Upper lobe of left lung (tissue), 6 donors: ENCODE measurements at regions not wholly inside any gene's neighbourhood (a gene's known extent, or its start where the extent isn't known, plus 50 kb on each side); places are given as distances from the start of the nearest gene placed in this dataset.
A peak's percentile ranks its signal among the peaks of the same experiment; 100 is the strongest.

ENCODE experiments used
- ATAC-seq, 2 donors: fragments of 200-7000 bp; cut with Tn5 transposase; one replicate each; pipeline ENCODE4 v1.9.1; 2022; ENCODE audit warnings: mild to moderate bottlenecking in 2 of 2, moderate library complexity in 2 of 2; ENCODE audit not compliant: low FRiP score in 2 of 2
- DNase-seq, 2 donors: peaks; one replicate each; pipeline ENCODE4 v3.0.0-alpha.2; 2019 to 2020
- H3K27ac ChIP-seq, 4 donors: fragments of 200-600 bp; sonication (generic); one replicate each; pipeline ENCODE4 v1.5.1; 2016 to 2019
- H3K27me3 ChIP-seq, 4 donors: fragments of 200-600 bp; sonication (generic); one replicate each; pipeline ENCODE4 v1.5.1; 2017 to 2019
- H3K36me3 ChIP-seq, 4 donors: fragments of 200-600 bp; sonication (generic); one replicate each; pipeline ENCODE4 v1.5.1; 2016 to 2019
- H3K4me1 ChIP-seq, 4 donors: fragments of 200-600 bp; sonication (generic); one replicate each; pipeline ENCODE4 v1.5.1; 2018 to 2019
- H3K4me3 ChIP-seq, 4 donors: fragments of 200-600 bp; sonication (generic); one replicate each; pipeline ENCODE4 v1.5.1; 2017 to 2019; ENCODE audit warnings: mild to moderate bottlenecking in 2 of 4, moderate library complexity in 1 of 4
- H3K9me3 ChIP-seq, 4 donors: fragments of 200-600 bp; sonication (generic); one replicate each; pipeline ENCODE4 v1.5.1; 2018 to 2019
- CTCF ChIP-seq, 6 experiments: fragments of 450-650 bp in 4 of 6; fragments of 200-600 bp in 2 of 6; sonication (generic) in 2 of 6; IDR thresholded peaks; one replicate each; pipeline ENCODE4 v1.5.1; 2016 to 2019; ENCODE audit warnings: antibody characterized with exemption in 6 of 6
- EP300 ChIP-seq, 4 donors: sonication (generic); formaldehyde crosslinking; IDR thresholded peaks; one replicate each; pipeline ENCODE4 v1.5.1; 2017; ENCODE audit warnings: antibody characterized with exemption in 4 of 4, control low read depth in 2 of 4
- POLR2A ChIP-seq, 4 donors: fragments of 450-650 bp; IDR thresholded peaks; one replicate each; pipeline ENCODE4 v1.5.1; 2016 to 2017; ENCODE audit warnings: antibody characterized with exemption in 4 of 4, mild to moderate bottlenecking in 2 of 4
- POLR2AphosphoS5 ChIP-seq, 2 donors: sonication (generic); formaldehyde crosslinking; IDR thresholded peaks; one replicate each; pipeline ENCODE4 v1.5.1; 2017; ENCODE audit warnings: antibody characterized with exemption in 2 of 2
- WGBS, 2 donors: methylation state at CpG; one replicate each; pipeline ENCODE4 v1.1.5; 2017 to 2018; 5-methylcytosine and 5-hydroxymethylcytosine counted together
- donor health status: DM: no; HTN: no; CAD: no; lungs with moderate emphysema.
- donor health status: DM: no; HTN: yes; CAD: no; lungs with severe emphysema.

GRCh38 chr4:179831274-179831673 is 2389.0 kb upstream of the AGA start:
- no peak overlapping the region for H3K4me3 ChIP-seq
- H3K4me1 ChIP-seq, result no peaks in the 10 kb centered on the region
- H3K9me3 ChIP-seq, result no peaks in the 10 kb centered on the region
- peak in 1 of 2 donors; percentile 15 for ATAC-seq
- WGBS, 2 donors, result 90 to 92% methylated on average over 4 of the region's 4 CpGs
- no peak overlapping the region for H3K27ac ChIP-seq
- H3K27me3 ChIP-seq, result no peaks in the 10 kb centered on the region
- TF ChIP-seq POLR2A (IDR thresholded peaks at IDR 0.05), result no peak
- no peak for TF ChIP-seq POLR2AphosphoS5 (IDR thresholded peaks at IDR 0.05)
- TF ChIP-seq CTCF (IDR thresholded peaks at IDR 0.05), result no peak
- TF ChIP-seq EP300 (IDR thresholded peaks at IDR 0.05), result no peak
- no peaks in the 10 kb centered on the region for H3K36me3 ChIP-seq
- DNase-seq, result no peak

- WGBS, 2 donors, result 77 to 85% methylated on average over 11 of the region's 11 CpGs
- no peak for ATAC-seq
- no peak overlapping the region for H3K27ac ChIP-seq
- H3K36me3 ChIP-seq, result no peaks in the 10 kb centered on the region
- no peak overlapping the region for H3K4me3 ChIP-seq
- TF ChIP-seq EP300 (IDR thresholded peaks at IDR 0.05) (no peak), CTCF (IDR thresholded peaks at IDR 0.05) (no peak), POLR2A (IDR thresholded peaks at IDR 0.05) (no peak), POLR2AphosphoS5 (IDR thresholded peaks at IDR 0.05) (no peak)
- no peaks in the 10 kb centered on the region for H3K4me1 ChIP-seq
- H3K9me3 ChIP-seq, result no peaks in the 10 kb centered on the region
- no peaks in the 10 kb centered on the region for H3K27me3 ChIP-seq
- no peak for DNase-seq
Observed at GRCh38 chr4:179836179-179837075, 2394.2 kb upstream of the AGA start.

GRCh38 chr4:179843370-179843769 is 2399.8 kb upstream of the TENM3 start:
- TF ChIP-seq CTCF (IDR thresholded peaks at IDR 0.05), result no peak
- TF ChIP-seq POLR2A (IDR thresholded peaks at IDR 0.05), result no peak
- no peak for TF ChIP-seq EP300 (IDR thresholded peaks at IDR 0.05)
- TF ChIP-seq POLR2AphosphoS5 (IDR thresholded peaks at IDR 0.05), result no peak
- Histone ChIP-seq H3K27me3 (no peaks in the 10 kb centered on the region), H3K36me3 (no peaks in the 10 kb centered on the region), H3K9me3 (no peaks in the 10 kb centered on the region), H3K27ac (no peak overlapping the region), H3K4me3 (no peak overlapping the region), H3K4me1 (no peaks in the 10 kb centered on the region)
- no peak for DNase-seq
- ATAC-seq, result no peak
- 35 to 51% methylated on average over 3 of the region's 3 CpGs for WGBS, 2 donors

GRCh38 chr4:179855469-179855868 is 2387.7 kb upstream of the TENM3 start:
- no peak for DNase-seq
- Histone ChIP-seq H3K4me3 (no peak overlapping the region), H3K9me3 (no peaks in the 10 kb centered on the region), H3K4me1 (no peaks in the 10 kb centered on the region), H3K27me3 (no peaks in the 10 kb centered on the region), H3K27ac (no peak overlapping the region), H3K36me3 (no peaks in the 10 kb centered on the region)
- ATAC-seq, result no peak
- TF ChIP-seq POLR2AphosphoS5 (IDR thresholded peaks at IDR 0.05) (no peak), POLR2A (IDR thresholded peaks at IDR 0.05) (no peak), EP300 (IDR thresholded peaks at IDR 0.05) (no peak), CTCF (IDR thresholded peaks at IDR 0.05) (no peak)
- 77 to 86% methylated on average over 3 of the region's 3 CpGs for WGBS, 2 donors

GRCh38 chr4:179858221-179858620 is 2385.0 kb upstream of the TENM3 start:
- no peak for TF ChIP-seq POLR2AphosphoS5 (IDR thresholded peaks at IDR 0.05)
- TF ChIP-seq POLR2A (IDR thresholded peaks at IDR 0.05), result no peak
- TF ChIP-seq CTCF (IDR thresholded peaks at IDR 0.05), result no peak
- TF ChIP-seq EP300 (IDR thresholded peaks at IDR 0.05), result no peak
- Histone ChIP-seq H3K9me3 (no peaks in the 10 kb centered on the region), H3K27ac (no peak overlapping the region), H3K36me3 (no peaks in the 10 kb centered on the region), H3K4me1 (no peaks in the 10 kb centered on the region), H3K27me3 (no peaks in the 10 kb centered on the region), H3K4me3 (no peak overlapping the region)
- DNase-seq (no peak), ATAC-seq (no peak)
- WGBS, 2 donors, result 84 to 88% methylated on average over 4 of the region's 4 CpGs
